Activated CD4-positive, alpha-beta T cell treated with anti-CD3 and anti-CD28 coated beads, Interleukin-2, amount 50 U/mL, for 16 hours (primary cell): ENCODE measurements at regions not wholly inside any gene's neighbourhood (a gene's known extent, or its start where the extent isn't known, plus 50 kb on each side); places are given as distances from the start of the nearest gene placed in this dataset.
A peak's percentile ranks its signal among the peaks of the same experiment; 100 is the strongest.
"Not testable (repeated sequence)": the region's sequence is repeated elsewhere in the genome, so short reads cannot be mapped to it uniquely, and the experiment has no call there.

Experiments used
- DNase-seq: peaks from one replicate; pipeline ENCODE4 v3.0.0-alpha.2; 2020

DNA sequence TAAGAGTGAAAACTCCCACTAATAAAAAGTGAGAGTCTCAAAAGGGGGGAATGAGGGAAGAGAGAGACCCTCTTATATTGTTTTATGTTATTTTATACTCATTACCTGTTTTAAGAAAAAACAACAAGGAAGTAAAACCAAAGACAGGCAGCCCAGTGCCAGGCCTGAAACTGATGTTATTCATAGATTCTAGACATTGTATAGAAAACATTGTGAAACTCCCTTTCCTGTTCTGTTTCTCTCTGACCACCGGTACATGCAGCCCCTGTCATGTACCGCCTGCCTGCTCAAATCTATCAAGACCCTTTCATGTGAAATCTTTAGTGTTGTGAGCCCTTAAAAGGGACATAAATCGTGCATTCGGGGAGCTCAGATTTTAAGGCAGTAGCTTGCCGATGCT lies 216.4 kb upstream of the CNTN3 start:
- DNase-seq, result not testable (repeated sequence)

DNA sequence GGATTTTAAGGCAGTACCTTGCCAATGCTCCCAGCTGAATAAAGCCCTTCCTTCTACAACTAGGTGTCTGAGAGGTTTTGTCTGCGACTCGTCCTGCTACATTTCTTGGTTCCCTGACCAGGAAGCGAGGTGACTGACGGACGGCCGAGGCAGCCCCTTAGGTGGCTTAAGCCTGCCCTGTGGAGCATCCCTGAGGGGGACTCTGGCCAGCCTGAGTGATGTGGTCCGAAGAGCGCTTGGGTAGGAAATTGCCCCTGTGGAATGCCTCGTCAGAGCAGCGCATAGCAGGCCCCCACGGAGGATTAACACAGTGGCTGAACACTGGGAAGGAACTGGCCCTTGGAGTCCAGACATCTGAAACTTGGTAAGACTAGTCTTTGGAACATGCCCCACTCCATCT lies 210.9 kb upstream of the CNTN3 start:
- DNase-seq, result not testable (repeated sequence)

DNA sequence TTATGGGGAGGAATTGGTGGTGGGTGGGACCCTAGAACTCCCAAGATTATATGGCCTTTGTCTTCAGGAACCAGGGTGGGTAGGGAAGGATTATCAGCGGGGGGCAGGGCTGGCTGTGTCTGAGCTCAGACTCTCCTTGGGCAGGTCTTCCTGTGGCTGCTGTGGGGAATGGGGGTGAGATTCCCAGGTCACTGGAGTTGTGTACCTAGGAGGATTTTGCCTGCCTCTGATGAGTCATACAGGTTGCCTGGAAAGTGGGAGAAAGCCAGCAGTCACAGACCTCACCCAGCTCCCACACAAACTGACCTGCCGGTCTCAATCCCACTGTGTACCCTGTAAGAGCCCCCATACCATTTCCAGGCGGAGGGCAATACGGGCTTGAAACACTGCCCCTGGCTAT lies 209.9 kb upstream of the CNTN3 start:
- no peak for DNase-seq

DNA sequence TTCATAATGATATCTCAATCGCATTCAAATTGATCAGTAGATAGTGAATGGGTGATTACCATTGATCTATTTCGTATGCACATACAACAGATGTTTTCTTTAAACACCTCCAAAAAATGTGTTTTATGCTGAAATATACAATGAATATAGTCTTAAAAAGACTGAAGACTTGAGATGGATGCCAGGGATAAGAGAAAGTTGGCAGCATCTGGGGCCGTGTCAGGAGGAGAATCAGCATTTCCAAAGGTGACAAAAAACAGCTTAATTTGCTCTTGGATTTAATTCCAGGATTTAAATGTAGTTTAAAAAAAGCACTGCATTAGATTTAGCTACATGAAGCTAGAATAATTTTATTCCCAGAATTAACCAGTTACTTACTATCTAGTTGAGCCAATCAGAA lies 199.7 kb upstream of the CNTN3 start:
- no peak for DNase-seq

DNA sequence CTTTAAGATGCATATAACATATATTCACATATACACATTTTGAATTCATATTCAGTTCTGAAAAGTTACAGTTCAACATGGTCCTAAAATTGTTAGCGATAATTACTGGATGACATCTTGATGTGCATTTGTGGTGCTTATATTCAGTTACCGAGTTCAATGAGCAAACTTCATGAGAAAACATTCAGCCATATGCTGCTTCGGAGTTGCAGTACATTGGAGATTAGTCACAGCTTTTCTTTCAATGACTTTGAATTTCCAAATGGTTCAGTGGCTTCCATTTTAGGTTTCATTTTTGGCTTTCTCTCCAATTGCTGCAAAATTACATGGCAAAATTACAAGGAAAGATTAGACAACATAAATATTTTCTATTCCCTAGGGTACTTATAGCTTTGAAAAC lies 198.3 kb upstream of the CNTN3 start:
- DNase-seq, result no peak

DNA sequence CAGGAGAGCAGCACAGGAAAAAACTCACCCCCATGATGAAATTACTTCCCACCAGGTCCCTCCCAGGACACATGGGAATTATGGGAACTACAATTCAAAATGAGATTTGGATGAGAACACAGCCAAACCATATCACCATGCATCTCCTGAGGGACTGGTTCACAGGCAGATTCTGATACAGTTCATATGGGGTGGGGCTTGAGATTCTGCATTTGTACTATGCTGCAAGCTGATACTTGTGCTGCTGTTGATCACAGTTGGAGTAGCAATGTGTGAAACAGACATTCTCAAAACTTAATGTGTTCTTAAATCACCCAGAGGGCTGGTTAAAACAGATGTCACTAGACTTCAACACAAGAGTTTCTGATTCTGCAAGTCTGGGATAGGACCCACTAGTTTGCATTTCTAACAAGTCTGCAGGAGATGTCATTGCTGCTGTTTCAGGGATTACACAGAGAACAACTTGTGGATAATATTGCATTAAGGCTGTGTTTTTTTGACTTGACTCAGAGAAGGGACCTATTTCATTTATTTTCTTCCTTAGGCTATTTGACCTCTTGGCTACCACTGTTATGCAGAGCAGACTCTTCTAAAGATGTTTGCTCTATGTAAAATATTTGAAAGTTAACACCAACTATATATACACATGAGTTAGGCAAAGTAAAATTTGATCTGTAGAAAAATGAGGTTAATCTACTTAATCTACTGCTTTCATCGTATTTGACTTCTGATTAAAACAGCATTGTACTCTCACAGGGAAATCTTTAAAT lies 194.2 kb upstream of the CNTN3 start:
- no peak for DNase-seq

DNA sequence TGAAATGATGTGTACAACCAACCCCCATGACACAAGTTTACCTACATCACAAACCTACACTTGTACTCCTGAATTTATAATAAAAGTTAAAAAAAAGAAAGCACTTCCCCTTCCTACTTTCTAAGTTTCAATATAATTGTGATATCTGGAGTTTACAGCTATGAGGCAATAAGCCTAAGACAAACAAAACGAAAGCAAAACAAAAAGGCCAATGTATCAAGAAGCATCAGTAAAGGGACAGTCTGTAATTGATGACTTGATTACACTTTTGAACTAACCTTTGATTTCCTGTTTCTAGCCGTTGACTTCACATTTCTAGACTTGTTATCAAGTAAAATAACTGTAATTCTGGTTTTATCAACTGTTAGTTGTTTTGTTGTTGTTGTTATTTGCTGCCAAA lies 187.5 kb upstream of the CNTN3 start:
- DNase-seq, result no peak

DNA sequence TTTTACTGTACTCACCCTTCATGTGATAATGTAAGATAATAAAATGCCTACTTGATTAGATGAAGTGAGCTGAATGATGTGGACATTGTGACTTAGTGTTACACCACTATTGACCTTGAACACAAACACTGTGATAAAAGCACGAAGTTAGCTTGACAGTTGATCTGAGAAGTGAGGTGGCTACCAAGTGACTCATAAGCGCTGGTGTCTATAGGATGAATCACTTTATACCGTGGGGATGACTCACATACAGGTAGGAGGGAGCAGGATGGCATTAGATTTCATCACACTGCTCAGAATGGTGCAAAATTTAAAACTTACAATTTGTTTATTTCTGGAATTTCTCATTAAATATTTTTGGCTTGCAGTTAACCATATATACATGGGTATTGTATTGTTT lies 174.7 kb upstream of the CNTN3 start:
- peak; percentile 18 for DNase-seq

DNA sequence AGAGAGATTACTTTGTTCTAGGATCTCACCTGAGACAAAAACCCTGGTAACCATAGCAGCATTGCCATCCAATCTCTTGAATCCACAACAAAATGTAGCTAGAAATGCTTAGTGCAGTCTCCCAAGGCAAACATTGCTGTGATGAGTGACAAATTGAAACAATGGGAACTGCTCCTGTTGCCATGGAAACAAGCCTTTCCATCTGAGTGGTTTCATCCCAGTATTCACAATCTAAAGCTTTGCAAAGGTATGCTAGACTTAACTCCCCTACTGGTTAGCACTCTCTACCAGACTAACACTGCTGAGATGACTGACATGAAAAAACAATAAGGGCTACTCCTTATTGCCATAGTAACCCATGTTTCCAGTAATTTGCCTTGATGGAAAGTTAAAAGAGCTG lies 172.6 kb upstream of the CNTN3 start:
- DNase-seq, result no peak

DNA sequence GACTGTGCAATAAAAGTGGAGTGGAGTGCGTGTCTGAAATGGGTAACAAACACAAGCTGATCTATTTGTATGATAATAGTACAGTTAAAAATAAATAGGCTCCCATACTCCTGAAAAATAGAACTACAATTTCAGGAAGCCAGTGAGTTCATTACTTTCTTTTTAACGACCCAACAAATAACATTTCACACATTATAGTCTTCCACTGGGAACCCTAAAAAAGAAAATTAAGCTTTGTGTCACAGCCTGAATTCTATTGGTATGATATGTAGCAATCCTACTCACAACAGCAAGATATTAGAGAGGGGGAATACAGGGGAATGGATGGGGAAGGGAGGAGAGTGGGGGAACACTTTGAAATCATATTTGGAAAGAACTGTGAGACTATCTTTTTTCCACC lies 156.9 kb upstream of the CNTN3 start:
- DNase-seq, result no peak

DNA sequence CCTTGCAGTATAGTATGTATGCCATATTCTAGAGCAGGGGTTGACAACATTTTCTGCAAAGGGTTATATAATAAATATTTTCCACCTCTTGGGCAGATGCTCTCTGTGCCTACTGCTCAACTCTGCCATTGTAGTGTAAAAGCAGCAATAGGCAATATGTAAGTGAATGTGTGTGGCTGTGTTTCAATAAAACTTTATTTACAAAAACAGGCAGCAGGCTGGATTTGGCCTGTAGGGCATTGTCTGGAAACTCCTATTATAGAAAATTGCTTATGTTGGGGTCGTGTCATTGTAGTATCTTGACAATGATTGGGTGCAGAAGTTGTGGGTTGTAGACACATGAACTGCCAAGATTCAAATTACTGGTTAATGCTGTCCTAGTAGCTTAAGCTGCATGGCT lies 153.6 kb upstream of the CNTN3 start:
- no peak for DNase-seq

DNA sequence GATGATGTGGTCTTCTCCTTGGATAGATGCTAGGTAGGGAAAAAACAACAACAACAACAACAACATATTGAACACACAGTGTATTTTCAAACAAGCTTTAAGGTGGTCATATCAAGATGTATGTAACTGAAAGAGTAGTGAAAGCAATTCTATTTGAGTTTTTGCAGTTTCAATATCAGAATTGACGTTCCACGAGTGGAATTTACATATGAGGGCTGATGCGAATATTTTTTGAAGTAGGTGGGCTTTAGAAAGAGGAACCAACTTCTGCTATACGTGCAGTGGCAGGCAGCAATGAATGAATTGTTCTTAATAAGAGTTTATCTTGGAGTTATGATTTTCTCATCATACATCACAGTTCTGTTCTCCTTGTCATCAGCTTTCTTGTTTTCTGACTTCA lies 151.9 kb upstream of the CNTN3 start:
- no peak for DNase-seq

DNA sequence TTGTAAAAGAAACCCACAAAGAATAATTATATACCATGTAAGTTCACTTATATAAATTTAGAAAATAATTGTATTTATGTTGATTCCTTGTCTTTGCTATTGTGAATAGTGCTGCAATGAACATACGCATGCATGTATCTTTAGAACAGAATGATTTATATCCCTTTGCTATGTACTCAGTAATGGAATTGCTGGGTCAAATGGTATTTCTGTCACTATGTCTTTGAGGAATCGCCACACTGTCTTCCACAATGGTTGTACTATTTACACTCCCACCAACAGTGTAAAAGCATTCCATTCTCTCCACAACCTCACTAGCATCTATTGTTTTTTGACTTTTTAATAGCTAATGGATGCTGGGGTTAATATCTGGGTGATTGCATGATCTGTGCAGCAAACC lies 149.4 kb upstream of the CNTN3 start:
- DNase-seq, result no peak

DNA sequence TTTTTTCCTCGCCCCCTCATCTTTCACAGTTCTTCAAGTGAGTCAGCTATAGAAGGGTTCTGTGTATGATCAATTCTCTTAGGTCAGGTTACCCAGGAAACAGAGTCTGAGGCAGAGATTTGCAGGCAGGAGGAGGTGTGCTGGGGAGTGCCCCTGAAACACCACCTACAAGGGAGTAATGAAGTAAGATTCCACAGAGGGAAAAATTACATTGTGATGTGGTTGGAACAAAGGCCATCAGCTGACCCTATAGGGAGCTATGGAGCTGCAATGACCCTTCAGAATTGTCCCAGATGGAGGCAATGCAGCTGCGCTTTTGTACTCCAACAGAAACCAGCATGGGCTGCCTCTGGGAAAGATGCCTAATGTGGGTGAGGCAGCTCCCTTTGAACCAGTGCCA lies 142.2 kb upstream of the CNTN3 start:
- no peak for DNase-seq

DNA sequence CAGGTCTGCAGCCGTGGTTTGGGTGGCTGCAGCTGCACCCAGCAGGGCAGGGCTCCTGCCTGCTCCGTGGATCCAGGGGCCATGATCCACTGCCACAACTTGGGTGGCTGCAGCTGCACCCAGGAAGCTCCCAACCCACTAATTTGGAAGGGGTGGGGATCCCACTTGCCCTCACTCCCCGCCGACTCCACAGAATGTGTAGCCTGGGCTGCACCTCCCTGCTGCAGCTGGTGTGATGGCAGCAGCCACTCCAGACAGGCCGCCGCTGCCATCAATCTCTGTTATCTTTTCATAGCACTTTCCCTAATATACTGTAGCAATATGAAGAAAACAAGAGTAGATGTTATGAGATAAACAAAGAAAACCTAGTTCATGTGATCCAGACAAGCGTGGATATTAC lies 137.8 kb upstream of the CNTN3 start:
- DNase-seq, result no peak

DNA sequence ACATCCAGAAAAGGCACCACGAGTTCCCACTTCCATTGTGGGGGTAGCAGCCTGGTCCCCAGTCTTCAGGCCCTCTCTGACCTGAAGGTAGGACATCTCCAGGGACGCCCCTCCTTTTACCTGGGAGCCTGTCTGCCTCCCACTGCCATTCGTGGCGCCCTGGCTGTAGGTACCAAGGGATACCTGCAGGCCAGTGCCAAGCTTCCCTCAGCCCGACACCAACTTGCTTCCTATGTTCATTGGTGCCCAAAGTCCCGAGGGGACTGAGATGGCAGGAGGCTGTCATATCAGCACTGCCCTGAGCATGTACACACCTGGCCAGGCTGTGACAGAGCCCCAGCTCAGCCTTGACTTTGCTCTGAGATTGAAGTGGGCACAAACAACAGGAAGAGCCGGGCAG lies 137.3 kb upstream of the CNTN3 start:
- DNase-seq, result no peak

DNA sequence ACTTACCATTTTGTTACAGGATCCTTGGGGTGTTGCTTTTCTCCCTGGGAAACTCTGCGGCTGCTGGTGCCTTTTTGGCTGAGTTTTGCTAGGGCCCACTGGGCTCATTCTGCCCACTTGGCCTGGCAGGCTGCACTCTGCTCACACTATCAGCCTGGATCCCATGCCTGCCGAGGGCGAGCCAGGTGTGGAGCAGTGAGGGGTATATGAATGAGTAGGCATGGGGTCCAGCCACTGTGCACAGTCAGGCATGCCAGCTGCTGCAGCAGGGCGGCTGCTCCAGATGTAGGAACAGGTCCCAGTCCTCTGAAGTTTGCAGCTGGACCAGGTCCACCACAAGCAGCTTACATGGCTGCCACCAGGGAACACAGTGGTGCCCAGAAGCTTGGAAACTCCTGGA lies 136.4 kb upstream of the CNTN3 start:
- DNase-seq, result no peak

DNA sequence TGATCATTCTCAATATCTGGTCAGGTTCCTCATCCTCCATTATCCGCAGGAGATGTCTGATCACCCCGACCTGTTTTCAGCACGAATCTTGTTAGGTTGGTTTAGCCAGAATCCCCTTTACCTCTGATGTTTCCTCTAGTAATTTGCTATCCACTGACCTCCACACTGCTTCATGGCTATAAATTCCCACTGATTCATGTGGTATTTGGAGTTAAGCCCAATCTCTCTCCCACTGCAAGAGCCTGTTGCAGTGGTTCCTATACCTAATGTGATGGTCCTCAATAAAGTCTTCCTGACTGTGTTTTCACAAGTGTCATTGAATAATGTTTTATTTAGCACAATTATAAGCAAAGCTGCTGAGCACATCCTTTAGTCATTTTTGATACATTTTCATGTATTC lies 124.8 kb upstream of the CNTN3 start:
- no peak for DNase-seq

DNA sequence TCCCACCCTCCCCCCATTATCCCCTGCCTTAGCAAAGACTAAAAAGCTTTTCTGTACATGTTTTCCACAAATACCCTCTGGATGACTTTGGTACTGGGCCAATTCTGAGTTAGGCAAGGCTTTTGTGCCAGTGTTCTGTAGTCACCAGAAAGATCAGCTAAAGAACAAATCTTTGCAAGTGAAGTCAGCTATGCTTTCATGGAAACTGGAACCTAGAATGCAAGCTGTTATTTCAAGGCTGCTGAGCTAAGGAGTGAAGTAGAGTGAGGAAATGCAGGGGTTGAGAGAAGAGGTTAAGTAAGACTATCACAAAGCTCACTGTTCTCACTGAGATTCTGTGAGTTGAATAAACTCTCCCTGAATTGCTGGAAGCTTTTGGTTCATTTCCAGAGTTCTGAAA lies 107.8 kb upstream of the CNTN3 start:
- DNase-seq, result no peak

DNA sequence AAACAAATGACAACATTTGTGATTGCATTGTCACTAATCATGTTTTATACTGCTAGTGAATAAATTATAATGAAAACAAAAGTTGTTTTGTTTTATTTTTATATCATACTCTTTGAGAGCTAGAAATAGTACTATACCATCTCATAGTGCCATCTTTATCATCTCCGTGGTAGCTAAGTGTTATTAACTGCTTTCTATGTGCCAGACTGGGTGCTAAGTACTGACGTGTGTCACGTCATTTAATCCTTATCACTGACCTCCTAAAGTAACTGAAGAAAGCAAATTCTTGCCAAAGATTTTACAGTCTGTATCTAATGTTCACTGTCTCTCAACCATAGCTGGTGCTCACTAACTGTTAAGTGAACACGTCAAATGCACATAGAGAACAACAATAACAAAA lies 99.5 kb upstream of the CNTN3 start:
- no peak for DNase-seq

DNA sequence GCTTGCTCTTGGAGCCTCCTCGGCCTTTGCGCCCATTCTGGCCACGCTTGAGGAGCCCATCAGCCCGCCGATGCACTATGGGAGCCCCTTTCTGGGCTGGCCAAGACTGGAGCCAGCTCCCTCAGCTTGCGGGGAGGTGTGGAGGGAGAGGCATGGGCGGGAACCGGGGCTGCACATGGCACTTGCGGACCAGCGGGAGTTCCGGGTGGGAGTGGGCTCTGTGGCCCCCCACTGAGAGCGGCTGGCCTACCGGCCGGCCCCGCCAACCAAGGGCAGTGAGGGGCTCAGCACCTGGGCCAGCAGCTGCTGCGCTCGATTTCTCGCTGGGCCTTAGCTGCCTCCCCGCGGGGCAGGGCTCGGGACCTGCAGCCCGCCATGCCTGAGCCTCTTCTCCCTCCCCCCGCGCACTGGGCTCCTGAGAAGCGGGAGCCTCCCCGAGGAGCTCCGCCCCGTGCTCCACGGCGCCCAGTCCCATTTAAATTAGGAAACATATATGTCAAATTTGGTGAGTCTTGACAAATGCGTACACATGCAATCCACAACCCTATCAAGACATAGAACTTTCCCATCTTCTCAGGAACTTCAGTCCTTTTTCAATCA lies 97.6 kb upstream of the CNTN3 start:
- no peak for DNase-seq

DNA sequence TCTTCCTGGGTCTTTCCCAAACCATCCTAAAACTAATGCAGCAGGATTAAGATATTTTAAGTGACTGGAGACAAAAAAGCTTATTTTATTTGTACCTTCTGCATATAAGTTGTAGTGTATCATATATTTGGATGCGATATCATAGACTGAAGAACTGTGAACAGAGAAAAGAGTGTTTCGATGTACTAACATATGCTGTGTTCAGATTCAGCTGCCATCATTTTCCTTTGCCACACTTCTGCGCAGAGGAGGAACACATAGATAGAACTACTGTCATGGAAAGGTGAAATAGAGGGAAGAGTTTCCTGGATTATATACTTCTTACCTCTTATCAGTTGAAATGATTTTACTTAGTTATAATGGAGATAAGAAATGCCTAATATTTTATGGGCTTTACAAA lies 95.5 kb upstream of the CNTN3 start:
- DNase-seq, result no peak

DNA sequence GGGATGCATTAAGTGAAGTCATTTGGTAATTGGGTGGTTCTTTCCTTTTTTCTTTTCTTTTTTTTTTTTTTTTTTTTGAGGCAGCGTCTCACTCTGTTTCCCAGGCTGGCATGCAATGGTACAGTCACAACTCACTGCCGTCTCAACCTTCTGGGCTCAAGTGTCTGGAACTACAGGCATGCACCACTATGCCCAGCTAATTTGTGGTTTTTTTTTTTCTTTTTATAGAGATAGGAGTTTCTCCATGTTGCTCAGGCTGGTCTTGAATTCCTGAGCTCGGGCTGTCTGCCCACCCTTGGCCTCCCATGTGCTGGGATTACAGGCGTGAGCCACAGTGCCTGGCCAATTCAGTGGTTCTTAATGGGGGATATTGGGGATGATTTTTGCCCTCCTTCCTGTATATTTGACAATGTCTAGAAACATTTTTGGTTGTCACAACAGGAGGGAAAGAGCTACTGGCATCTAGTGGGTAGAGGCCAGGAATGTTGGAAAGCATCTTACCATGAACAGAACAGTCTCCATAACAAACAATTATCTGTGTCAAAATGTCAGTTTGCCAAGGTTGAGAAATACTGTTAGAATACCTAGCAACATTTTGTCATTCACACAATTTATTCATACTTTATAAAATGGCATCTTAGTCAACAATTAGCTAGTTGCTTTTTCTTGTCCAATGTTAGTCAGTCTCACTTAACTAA lies 79.4 kb upstream of the CNTN3 start:
- no peak for DNase-seq

DNA sequence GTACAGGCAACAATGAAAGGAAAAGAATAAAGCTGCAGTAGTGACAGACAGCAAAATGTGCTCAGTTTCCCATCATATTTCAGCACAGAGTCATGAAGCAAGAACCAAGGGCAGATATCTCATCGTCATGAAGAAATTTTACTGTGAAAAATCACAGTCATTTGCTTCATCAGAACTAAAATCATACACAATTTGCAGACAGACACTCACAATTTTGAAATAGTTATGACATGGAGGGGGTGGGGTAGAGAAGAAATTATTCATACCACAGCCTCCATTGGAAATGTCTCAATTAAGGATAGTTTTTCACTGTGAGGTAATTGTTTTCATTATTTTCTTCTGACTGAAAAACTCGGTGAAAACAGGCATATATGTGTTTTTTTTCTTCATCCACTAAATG lies 78.8 kb upstream of the CNTN3 start:
- no peak for DNase-seq

DNA sequence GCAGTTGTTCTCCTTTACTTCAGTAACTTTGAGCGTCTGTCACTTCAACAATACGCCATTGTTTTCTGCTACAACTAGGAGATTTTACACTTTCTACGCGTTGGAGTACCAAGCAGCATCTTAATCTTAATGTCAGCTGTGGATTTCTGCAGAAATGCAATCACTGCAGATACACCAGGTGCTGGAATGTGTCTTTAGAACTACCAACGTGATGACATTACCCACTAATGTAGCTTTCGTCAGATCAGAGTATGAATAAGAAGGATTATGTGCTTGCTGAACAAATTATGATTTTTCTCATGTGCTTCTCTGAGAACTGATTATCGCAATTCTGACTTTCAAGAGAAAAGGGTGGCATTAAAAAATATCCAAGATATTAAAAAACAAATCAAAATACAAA lies 77.5 kb upstream of the CNTN3 start:
- DNase-seq, result no peak
